Frontal cortex (tissue), 3 donors: ENCODE measurements at regions not wholly inside any gene's neighbourhood (a gene's known extent, or its start where the extent isn't known, plus 50 kb on each side); places are given as distances from the start of the nearest gene placed in this dataset.
A peak's percentile ranks its signal among the peaks of the same experiment; 100 is the strongest.
"Not testable (repeated sequence)": the region's sequence is repeated elsewhere in the genome, so short reads cannot be mapped to it uniquely, and the experiment has no call there.

Experiments used
- DNase-seq, 2 donors: peaks; one replicate each; pipeline ENCODE4 v3.0.0; 2012; ENCODE audit warnings: low spot score in 2 of 2
- FAIRE-seq: peaks from 2 replicates; lab custom pipeline; 2012; peaks lifted over from hg19 to GRCh38; lab: Jason Lieb, UNC
- donor health status: control.
- donor health status: control.
- donor health status: control.

DNA sequence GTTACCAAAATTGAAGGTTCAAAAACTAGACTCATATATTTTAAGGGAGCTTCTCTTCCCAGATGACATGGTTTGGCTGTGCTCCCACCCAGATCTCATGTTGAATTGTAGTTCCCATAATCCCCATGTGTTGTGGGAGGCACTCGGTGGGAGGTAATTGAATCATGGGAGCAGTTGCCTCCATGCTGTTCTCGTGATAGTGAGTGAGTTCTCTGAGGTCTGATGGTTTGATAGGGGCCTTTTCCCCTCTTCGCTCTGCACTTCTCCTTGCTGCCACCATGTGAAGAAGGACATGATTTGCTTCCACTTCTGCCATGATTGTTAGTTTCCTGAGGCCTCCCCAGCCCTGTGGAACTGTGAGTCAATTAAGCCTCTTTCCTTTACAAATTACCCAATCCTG lies 140.1 kb downstream of the MAIP1 start:
- DNase-seq = no peak

DNA sequence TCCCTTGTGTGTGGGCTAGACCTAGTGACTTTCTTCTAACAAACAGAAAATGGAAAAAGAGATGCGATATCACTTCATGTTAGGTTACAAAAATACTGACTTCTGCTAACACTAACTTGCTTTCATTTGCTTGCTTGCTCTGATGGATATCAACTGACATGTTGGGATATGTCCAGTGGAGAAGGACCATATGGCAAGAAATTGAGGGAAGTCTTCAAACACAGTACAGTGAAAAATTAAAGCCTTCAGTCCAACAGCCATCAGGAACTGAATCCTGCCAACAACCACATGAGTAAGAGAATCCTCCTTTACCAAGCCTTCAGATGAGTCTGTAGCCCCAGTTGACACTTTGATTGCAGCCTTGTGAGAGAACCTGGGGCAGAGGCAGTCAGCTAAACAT lies 143.9 kb downstream of the MAIP1 start:
- no peak for DNase-seq
- FAIRE-seq = no peak

More for the DNA sequence above, 140.1 kb downstream of the MAIP1 start:
- no peak for FAIRE-seq

DNA sequence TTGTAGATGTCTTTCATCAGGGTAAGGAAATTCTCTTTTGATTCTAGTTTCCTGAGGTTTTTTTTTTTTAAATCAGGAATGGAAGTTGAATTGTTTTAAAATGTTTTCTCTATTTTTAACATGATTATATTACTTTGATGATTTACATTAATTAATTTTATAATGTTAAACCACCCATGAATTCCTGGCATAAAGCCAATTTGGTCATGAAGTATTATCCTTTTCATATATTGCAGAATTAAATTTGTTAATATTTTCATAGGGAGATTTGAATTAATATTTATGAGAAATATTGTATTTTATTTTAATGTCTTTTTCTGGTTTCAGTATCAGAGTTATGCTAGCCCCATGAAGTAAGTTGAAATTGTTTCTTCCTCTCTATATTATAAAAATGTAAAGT lies 144.6 kb downstream of the MAIP1 start:
- no peak for DNase-seq
- peak; percentile 83 for FAIRE-seq

GRCh38 chr2:200101922-200102321 lies 146.5 kb downstream of the MAIP1 start:
- DNase-seq (no peak), FAIRE-seq (no peak)

GRCh38 chr2:200102971-200103370 lies 147.6 kb downstream of the MAIP1 start:
- DNase-seq (no peak), FAIRE-seq (no peak)

GRCh38 chr2:200104015-200104414 lies 148.6 kb downstream of the MAIP1 start:
- DNase-seq (no peak), FAIRE-seq (no peak)

- FAIRE-seq (no peak), DNase-seq (no peak)
Measured at GRCh38 chr2:200107514-200108217, 152.3 kb downstream of the MAIP1 start.

DNA sequence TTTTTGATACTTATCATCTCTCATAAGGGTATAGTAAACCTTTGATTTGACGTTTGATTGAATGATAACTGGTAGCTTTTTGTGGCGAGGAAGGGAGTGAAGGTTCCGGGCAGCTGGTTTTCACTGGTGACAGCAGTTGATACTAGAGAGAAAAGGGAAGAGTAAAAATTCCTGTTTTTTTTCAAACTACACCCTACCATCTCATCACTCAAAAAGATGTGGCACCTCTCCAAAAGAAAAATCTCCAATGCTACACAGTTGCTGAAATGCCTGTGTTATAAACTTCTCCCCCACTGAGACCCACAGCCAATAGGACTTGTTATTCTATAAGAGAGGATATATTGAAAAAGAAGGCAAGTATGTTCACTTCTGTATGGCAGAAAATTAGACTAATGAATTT lies 154.0 kb downstream of the MAIP1 start:
- DNase-seq = no peak
- no peak for FAIRE-seq

GRCh38 chr2:200110381-200110780 lies 155.0 kb downstream of the MAIP1 start:
- DNase-seq = no peak

DNA sequence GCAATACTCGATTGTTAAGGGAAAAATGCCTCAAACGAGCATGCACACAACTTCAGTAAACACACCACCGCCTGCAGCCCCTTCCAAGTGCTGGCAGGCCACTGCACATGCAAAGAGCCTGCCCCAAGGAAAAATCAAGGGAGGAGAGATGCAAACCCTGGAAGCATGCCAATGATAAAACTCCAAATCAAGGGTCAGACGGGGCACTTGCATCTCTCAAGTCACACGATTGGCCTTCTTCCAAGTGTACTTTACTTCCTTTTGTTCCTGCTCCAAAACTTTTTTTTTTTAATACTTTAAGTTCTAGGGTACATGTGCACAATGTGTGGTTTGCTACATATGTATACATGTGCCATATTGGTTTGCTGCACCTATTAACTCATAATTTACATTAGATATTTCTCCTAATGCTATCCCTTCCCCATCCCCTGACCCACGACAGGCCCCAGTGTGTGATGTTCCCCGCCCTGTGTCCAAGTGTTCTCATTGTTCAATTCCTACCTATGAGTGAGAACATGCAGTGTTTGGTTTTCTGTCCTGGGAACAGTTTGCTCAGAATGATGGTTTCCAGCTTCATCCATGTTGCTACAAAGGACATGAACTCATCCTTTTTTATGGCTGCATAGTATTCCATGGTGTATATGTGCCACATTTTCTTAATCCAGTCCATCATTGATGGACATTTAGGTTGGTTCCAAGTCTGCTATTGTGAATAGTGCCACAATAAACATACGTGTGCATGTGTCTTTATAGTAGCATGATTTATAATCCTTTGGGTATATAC lies 157.8 kb downstream of the MAIP1 start:
- not testable (repeated sequence) for FAIRE-seq, DNase-seq

More at GRCh38 chr2:200110381-200110780, 155.0 kb downstream of the MAIP1 start:
- FAIRE-seq = no peak

- FAIRE-seq (no peak), DNase-seq (no peak)
Measured at GRCh38 chr2:200119236-200119635, 163.9 kb downstream of the MAIP1 start.

DNA sequence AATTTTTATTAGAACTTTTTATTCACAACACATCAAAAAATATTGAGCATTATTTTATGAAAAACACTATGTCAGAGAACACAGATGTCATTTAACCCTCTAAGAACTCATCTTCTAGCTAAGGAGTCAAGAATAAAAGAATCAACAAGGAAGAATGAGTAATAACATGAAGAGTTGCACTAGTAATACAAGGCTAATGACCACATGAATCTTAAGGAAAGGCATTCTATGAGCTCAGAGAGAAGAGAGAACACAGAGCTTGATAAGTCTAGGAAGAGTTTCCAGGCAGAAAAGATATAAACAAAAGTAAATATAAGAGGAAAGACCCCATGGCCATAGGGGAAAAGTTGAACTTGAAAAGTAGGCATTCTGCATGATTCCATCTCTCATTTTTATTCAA lies 166.5 kb downstream of the MAIP1 start:
- DNase-seq (no peak), FAIRE-seq (no peak)

- FAIRE-seq = no peak
- no peak for DNase-seq
Measured at GRCh38 chr2:200122683-200123082, 167.3 kb downstream of the MAIP1 start.

DNA sequence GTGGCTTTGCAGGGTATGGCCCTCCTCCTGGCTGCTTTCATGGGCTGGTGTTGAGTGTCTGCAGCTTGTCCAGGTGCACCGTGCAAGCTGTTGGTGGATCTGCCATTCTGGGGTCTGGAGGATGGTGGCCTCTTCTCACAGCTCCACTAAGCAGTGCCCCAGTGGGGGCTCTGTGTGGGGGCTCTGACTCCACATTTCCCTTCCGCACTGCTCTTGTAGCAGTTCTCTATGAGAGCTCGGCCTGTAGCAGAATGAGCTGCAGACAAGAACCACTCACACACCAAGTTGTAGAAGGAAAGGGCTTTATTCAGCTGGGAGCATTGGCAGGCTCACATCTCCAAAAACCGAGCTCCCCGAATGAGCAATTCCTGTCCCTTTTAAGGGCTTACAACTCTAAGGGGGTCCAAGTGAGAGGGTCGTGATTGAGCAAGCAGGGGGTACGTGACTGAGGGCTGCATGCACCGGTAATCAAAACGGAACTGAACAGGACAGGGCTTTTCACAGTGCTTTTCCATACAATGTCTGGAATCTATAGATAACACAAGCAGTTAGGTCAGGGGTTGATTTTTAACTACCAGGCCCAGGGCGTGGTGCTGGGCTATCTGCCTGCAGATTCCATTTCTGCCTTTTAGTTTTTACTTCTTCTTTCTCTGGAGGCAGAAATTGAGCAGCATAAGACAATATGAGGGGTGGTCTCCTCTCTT lies 169.4 kb downstream of the MAIP1 start:
- not testable (repeated sequence) for DNase-seq, FAIRE-seq

DNA sequence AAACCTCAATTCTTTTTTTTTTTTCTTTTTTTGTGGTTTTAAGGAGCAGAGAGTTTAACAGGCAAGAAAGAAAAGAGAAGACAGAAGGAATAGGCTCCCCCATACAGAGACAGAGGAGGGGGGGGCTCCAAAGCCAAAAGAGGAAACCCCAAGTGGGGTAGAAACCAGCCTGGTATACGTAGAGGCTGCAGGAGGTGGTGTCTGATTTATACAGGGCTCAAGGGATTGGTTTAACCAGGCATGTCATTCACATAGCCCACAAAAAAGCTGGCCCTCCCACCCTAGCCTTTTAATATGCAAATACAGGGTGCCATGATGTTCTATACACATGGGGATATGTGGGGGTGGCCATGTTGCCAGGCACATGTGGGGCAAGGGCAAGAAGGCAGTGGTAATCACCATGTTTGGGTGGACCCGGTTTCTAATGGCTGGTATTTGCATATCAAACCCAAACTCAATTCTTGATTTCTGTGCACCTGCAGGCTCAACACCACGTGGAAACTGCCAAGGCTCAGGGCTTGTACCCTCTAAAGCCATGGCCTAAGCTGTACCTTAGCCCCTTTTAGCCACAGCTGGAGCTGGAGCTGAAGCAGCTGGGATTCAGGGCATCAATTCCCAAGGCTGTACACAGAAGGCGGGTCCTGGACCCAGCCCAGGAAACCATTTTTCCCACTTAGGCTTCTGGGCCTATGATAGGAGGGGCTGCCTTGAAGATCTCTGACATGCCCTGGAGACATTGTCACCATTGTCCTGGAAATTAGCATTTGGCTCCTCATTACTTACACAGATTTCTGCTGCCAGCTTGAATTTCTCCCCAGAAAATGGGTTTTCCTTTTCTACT lies 170.3 kb downstream of the MAIP1 start:
- no peak for DNase-seq
- no peak for FAIRE-seq

DNA sequence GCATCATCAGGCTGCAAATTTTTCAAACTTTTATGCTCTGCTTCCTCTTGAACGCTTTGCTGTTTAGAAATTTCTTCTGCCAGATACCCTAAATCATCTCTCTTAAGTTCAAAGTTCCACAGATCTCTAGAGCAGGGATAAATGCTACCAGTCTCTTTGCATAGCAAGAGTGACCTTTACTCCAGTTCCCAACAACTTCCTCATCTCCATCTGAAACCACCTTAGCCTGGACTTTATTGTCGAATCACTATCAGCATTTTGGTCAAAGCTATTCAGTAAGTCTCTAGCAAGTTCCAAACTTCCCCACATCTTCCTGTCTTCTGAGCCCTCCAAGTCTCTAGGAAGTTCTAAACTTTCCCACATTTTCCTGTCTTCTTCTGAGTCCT lies 170.9 kb downstream of the MAIP1 start:
- DNase-seq, FAIRE-seq: not testable (repeated sequence)

DNA sequence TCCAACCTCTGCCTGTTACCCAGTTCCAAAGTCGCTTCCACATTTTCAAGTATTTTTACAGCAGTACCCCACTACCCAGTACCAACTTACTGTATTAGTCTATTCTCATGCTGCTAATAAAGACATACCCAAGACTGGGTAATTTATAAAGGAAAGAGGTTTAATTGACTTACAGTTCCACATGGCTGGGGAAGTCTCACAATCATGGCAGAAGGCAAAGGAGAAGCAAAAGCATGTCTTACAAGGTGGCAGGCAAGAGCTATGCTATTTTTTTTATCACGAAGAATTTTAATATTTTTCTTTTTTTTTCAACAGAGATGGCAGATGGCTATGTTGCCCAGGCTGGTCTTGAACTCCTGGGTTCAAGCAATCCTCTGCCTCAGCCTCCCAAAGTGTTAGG lies 171.3 kb downstream of the MAIP1 start:
- not testable (repeated sequence) for DNase-seq, FAIRE-seq

DNA sequence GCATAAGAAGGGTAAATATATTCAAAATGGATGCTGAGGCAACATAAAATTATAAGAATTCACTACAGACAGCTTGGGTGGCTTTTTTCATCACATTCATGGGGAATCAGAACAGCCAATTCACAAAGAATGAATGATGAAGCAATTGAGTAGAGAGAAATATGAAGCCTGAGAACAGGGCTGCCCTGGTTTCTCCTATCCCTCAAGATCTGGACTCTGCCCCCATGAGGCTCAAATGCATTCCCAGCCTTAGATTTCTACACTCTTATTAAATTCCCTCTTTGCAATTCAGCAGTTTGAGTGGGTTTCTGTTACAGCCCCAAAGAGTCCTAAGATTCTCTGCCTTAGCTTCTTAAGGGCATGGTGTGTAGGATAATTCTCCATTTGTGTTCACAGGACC lies 172.5 kb downstream of the MAIP1 start:
- no peak for DNase-seq
- no peak for FAIRE-seq

DNA sequence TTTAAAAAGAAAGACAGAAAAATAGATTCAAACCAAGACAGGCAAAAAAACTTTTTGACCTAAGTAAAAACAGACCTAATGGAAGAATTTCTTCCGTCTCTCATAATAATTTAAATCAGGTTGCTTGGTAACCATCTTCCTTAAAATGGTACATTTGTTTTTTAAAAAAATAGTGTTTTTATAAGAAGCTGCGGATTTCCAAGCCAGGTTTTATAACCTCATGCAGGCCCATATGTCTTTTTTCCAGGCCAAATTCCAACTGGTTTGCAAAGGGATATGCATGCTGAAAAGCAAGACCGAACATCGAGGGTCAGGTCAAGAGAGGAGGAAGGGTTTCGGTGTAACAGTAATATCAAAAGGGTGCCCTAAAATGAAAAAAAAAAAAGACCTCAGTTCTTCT lies 172.9 kb downstream of the MAIP1 start:
- DNase-seq = no peak
- FAIRE-seq = no peak
